ENCODE measurements at regions not wholly inside any gene's neighbourhood (a gene's known extent, or its start where the extent isn't known, plus 50 kb on each side); places are given as distances from the start of the nearest gene placed in this dataset.

GRCh38 chr3:84110787-84111186 lies 848.0 kb upstream of the CADM2 start:
- H3K4me3 ChIP-seq (ENCODE audit: low read depth, low read length): no peak overlapping the region
- no peak for TF ChIP-seq CTCF (IDR thresholded peaks at IDR 0.05; ENCODE audit: low read depth, low read length, missing control alignments)
- no peak for DNase-seq (ENCODE audit: low read depth)

GRCh38 chr3:84125201-84125721 lies 833.5 kb upstream of the CADM2 start:
- no peak for TF ChIP-seq CTCF (IDR thresholded peaks at IDR 0.05; ENCODE audit: low read depth, low read length, missing control alignments)
- H3K4me3 ChIP-seq (ENCODE audit: low read depth, low read length): no peak overlapping the region
- no peak for DNase-seq (ENCODE audit: low read depth)

- DNase-seq (ENCODE audit: low read depth): no peak
- no peak for TF ChIP-seq CTCF (IDR thresholded peaks at IDR 0.05; ENCODE audit: low read depth, low read length, missing control alignments)
These were observed 833.0 kb upstream of the CADM2 start for GRCh38 chr3:84125760-84126159.

GRCh38 chr3:84126160-84126559 lies 832.6 kb upstream of the CADM2 start:
- no peak overlapping the region for H3K4me3 ChIP-seq (ENCODE audit: low read depth, low read length)
- no peak for TF ChIP-seq CTCF (IDR thresholded peaks at IDR 0.05; ENCODE audit: low read depth, low read length, missing control alignments)
- no peak for DNase-seq (ENCODE audit: low read depth)

More at GRCh38 chr3:84125760-84126159, 833.0 kb upstream of the CADM2 start:
- no peak overlapping the region for H3K4me3 ChIP-seq (ENCODE audit: low read depth, low read length)

GRCh38 chr3:84128024-84128423 lies 830.8 kb upstream of the CADM2 start:
- no peak overlapping the region for H3K4me3 ChIP-seq (ENCODE audit: low read depth, low read length)
- no peak for DNase-seq (ENCODE audit: low read depth)
- TF ChIP-seq CTCF (IDR thresholded peaks at IDR 0.05; ENCODE audit: low read depth, low read length, missing control alignments): no peak

- DNase-seq (ENCODE audit: low read depth): no peak
- H3K4me3 ChIP-seq (ENCODE audit: low read depth, low read length): no peak overlapping the region
- no peak for TF ChIP-seq CTCF (IDR thresholded peaks at IDR 0.05; ENCODE audit: low read depth, low read length, missing control alignments)
These were observed 822.4 kb upstream of the CADM2 start for GRCh38 chr3:84136425-84136824.

- no peak for DNase-seq (ENCODE audit: low read depth)
- no peak for TF ChIP-seq CTCF (IDR thresholded peaks at IDR 0.05; ENCODE audit: low read depth, low read length, missing control alignments)
- no peak overlapping the region for H3K4me3 ChIP-seq (ENCODE audit: low read depth, low read length)
These were observed 818.2 kb upstream of the CADM2 start for GRCh38 chr3:84140631-84141030.

Measured in GM12864 (cell line).